Smooth muscle cell (in vitro differentiated cells): ENCODE measurements at regions not wholly inside any gene's neighbourhood (a gene's known extent, or its start where the extent isn't known, plus 50 kb on each side); places are given as distances from the start of the nearest gene placed in this dataset.

ENCODE experiments used
- DNase-seq: peaks from one replicate; lab custom pipeline; 2025; ENCODE audit not compliant: unreplicated experiment; lab: John Stamatoyannopoulos, UW
- H2AFZ ChIP-seq: fragments of 200-600 bp; sonication (generic); 2 replicates; pipeline ENCODE4 v1.6.0; 2016; ENCODE audit warnings: antibody characterized with exemption, low read depth, mild to moderate bottlenecking
- H3F3A ChIP-seq: fragments of 200-600 bp; sonication (generic); 2 replicates; pipeline ENCODE4 v1.6.0; 2017; ENCODE audit warnings: antibody characterized with exemption, low read depth
- H3K27ac ChIP-seq: fragments of 200-600 bp; sonication (generic); 2 replicates; pipeline ENCODE4 v1.5.1; 2016; ENCODE audit warnings: low read depth, mild to moderate bottlenecking
- H3K27me3 ChIP-seq: fragments of 200-600 bp; sonication (generic); 2 replicates; pipeline ENCODE4 v1.6.1; 2016; ENCODE audit warnings: low read depth, mild to moderate bottlenecking
- H3K36me3 ChIP-seq: fragments of 200-600 bp; sonication (generic); 2 replicates; pipeline ENCODE4 v1.5.1; 2016; ENCODE audit warnings: low read depth
- H3K4me1 ChIP-seq: fragments of 200-600 bp; sonication (generic); 2 replicates; pipeline ENCODE4 v1.5.1; 2016; ENCODE audit warnings: low read depth
- H3K4me2 ChIP-seq: fragments of 200-600 bp; sonication (generic); 2 replicates; pipeline ENCODE4 v1.6.0; 2016; ENCODE audit warnings: mild to moderate bottlenecking
- H3K4me3 ChIP-seq: fragments of 200-600 bp; sonication (generic); 2 replicates; pipeline ENCODE4 v1.5.1; 2016; ENCODE audit warnings: mild to moderate bottlenecking
- H3K79me2 ChIP-seq: fragments of 200-600 bp; sonication (generic); 2 replicates; pipeline ENCODE4 v1.6.0; 2016; ENCODE audit warnings: low read depth, mild to moderate bottlenecking
- H3K9ac ChIP-seq: fragments of 200-600 bp; sonication (generic); 2 replicates; pipeline ENCODE4 v1.6.0; 2016; ENCODE audit warnings: low read depth
- H3K9me3 ChIP-seq: fragments of 200-600 bp; sonication (generic); replicated peaks from 2 replicates; pipeline ENCODE4 v1.5.1; 2016; ENCODE audit warnings: low read depth
- H4K20me1 ChIP-seq: fragments of 200-600 bp; sonication (generic); 2 replicates; pipeline ENCODE4 v1.6.0; 2016; ENCODE audit warnings: low read depth
- WGBS: methylation state at CpG from one replicate; pipeline ENCODE4 v1.1.7; 2016; ENCODE audit warnings: low lambda C conversion rate; 5-methylcytosine and 5-hydroxymethylcytosine counted together
- TF ChIP-seq, protein P1 (sequence below): fragments of 200-600 bp; sonication (generic); IDR thresholded peaks from 2 replicates; pipeline ENCODE4 v1.5.1; 2017; ENCODE audit warnings: borderline replicate concordance, mild to moderate bottlenecking, antibody characterized with exemption; ENCODE audit not compliant: insufficient read depth, poor library complexity, severe bottlenecking

DNA sequence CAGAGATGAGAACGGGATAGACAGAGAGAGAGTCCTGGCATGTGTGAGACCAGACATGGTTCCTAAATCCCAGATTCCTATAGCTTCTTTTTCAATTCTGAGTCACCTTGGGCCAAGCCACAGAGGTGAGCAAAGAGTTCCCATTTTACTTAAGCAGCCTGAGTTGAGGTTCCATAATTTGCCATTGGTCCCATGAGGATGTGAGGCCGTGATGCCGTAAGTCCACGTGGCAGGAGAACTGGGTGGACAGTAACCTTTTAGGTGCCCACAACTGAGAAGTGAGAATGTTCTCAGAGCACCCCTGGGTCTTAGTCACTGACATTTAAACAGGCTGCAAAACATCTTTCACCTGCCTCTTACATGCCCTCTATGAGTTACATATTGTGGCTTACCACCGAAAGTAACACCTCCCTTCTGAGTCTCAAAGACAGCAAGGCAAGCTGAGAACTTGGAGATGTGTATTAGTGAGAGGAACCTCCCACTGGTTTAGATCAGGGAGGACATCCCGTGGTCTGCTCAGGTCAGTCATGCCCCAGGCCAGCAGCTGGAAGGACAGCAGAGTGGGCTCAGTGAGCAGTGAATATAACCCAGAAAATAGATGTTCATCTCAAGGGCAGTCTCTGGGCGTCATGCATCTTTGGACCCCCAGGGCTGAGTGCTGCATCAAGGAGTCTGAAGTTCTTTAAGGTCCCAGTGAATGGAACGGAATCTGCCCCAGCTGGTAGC lies 127.9 kb upstream of the LGALSL start:
- Histone ChIP-seq H3K27ac (peak overlapping the region; percentile 18), H2AFZ (no peak overlapping the region), H3F3A (no peaks in the 10 kb centered on the region), H3K4me3 (no peak overlapping the region), H3K79me2 (no peaks in the 10 kb centered on the region), H3K36me3 (no peaks in the 10 kb centered on the region), H3K4me1 (peaks cover 11% of the 10 kb centered on the region), H3K9me3 (no peaks in the 10 kb centered on the region), H3K27me3 (no peaks in the 10 kb centered on the region), H4K20me1 (no peaks in the 10 kb centered on the region), H3K9ac (no peak overlapping the region), H3K4me2 (no peak overlapping the region)
- WGBS, result 92% methylated on average over 8 of the region's 8 CpGs
- TF ChIP-seq, protein P1, sequence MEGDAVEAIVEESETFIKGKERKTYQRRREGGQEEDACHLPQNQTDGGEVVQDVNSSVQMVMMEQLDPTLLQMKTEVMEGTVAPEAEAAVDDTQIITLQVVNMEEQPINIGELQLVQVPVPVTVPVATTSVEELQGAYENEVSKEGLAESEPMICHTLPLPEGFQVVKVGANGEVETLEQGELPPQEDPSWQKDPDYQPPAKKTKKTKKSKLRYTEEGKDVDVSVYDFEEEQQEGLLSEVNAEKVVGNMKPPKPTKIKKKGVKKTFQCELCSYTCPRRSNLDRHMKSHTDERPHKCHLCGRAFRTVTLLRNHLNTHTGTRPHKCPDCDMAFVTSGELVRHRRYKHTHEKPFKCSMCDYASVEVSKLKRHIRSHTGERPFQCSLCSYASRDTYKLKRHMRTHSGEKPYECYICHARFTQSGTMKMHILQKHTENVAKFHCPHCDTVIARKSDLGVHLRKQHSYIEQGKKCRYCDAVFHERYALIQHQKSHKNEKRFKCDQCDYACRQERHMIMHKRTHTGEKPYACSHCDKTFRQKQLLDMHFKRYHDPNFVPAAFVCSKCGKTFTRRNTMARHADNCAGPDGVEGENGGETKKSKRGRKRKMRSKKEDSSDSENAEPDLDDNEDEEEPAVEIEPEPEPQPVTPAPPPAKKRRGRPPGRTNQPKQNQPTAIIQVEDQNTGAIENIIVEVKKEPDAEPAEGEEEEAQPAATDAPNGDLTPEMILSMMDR, result no peak
- no peak for DNase-seq

DNA sequence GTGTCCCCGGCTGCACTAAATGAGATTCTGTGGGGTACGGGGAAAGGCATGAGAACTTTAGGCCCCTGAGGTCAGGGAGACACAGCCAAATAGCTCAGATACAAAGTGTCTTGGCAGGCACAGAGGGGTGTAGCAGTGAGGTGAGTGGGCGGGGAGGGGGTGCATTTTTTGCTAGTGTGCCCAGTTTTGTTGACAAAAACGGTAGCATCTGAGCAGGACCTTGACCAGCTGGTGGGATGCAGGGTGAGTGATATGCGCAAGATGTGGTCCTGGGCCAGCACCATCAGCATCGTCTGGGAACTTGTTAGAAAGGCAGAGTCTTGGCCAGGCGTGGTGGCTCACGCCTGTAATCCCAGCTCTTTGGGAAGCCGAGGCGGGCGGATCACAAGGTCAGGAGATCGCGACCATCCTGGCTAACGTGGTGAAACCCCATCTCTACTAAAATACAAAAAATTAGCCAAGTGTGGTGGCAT lies 127.3 kb upstream of the LGALSL start:
- Histone ChIP-seq H3K79me2 (no peaks in the 10 kb centered on the region), H3K9ac (no peak overlapping the region), H3K4me3 (no peak overlapping the region), H3K36me3 (no peaks in the 10 kb centered on the region), H2AFZ (no peak overlapping the region), H3K4me2 (no peak overlapping the region), H3K27me3 (no peaks in the 10 kb centered on the region), H3K4me1 (peaks cover 17% of the 10 kb centered on the region), H3F3A (no peaks in the 10 kb centered on the region), H3K27ac (no peak overlapping the region), H3K9me3 (no peaks in the 10 kb centered on the region), H4K20me1 (no peaks in the 10 kb centered on the region)
- TF ChIP-seq, protein P1, result no peak
- 90% methylated on average over 14 of the region's 14 CpGs for WGBS
- no peak for DNase-seq

DNA sequence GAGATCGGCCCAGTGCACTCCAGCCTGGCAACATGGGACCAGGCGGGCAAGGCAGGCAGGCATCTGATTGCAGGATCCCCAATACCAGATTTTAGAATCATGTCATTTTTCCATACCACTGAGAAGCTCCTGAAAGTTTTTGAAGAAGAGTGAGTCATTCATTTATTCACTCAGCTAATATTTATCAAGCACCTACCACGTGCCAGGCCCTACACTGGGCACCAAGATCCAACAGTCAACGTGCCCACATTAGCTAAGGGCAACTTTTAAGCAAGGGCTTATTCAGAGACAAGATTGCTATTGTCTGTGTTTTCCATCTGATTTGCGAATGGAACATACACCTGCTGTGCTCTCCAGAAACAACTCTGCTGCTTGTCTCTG lies 126.8 kb upstream of the LGALSL start:
- no peak for DNase-seq
- H3K79me2 ChIP-seq, result no peaks in the 10 kb centered on the region
- peaks cover 18% of the 10 kb centered on the region for H3K4me1 ChIP-seq
- H4K20me1 ChIP-seq, result no peaks in the 10 kb centered on the region
- no peak overlapping the region for H2AFZ ChIP-seq
- no peak overlapping the region for H3K27ac ChIP-seq
- TF ChIP-seq, protein P1, result no peak
- H3K4me3 ChIP-seq, result no peak overlapping the region
- 91% methylated on average over 5 of the region's 5 CpGs for WGBS
- no peaks in the 10 kb centered on the region for H3F3A ChIP-seq
- no peaks in the 10 kb centered on the region for H3K36me3 ChIP-seq
- no peaks in the 10 kb centered on the region for H3K27me3 ChIP-seq
- no peak overlapping the region for H3K4me2 ChIP-seq
- no peak overlapping the region for H3K9ac ChIP-seq
- H3K9me3 ChIP-seq, result no peaks in the 10 kb centered on the region
